DMS79 treated with DMSO at 0.1 percent for 48 hours (cell line): ENCODE measurements at regions not wholly inside any gene's neighbourhood (a gene's known extent, or its start where the extent isn't known, plus 50 kb on each side); places are given as distances from the start of the nearest gene placed in this dataset.

Experiments
- DNase-seq: peaks from one replicate; lab custom pipeline; 2025; lab: John Stamatoyannopoulos, UW

- DNase-seq, result no peak
Measured at GRCh38 chr6:121499666-121500065, 64.2 kb downstream of the GJA1 start.

DNA sequence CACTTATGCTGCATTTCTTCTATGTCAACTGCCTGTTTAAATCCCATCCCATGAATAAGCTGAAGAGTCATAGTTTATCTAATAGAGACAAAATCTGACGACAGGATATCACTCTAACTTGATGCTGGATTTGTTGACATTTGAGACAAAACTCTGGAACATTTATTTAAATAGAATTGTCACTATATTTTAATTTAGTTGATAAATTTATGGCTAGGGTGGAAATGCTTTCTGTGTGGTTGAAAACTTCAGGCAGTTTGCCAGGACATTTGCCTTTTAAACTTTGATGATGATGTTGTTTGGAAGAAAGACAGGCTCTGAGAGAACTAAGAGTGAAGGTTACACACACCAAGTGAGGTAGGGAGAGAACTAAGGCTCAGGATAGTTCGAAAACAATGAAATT lies 68.1 kb downstream of the GJA1 start:
- no peak for DNase-seq

- no peak for DNase-seq
Measured at GRCh38 chr6:121504227-121504626, 68.8 kb downstream of the GJA1 start.

DNA sequence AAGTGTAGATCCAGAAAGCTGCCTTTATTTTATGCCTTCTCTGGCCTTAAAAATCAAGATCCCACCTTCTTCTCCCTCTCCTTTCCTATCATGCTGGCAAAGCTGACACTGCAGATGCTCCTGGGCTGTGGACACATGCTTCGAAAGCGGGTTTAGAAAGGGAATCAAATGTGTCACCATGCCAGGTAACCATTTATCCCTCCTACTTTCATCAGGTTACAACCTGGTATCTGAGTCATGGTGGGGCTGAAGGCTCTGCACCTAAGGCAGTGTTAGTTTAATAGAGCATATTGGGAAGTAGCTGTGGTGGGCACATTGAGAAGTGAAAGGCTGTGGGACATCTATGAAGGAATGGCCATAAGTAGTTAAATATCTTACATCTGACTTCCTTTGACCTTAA lies 69.8 kb downstream of the GJA1 start:
- DNase-seq, result no peak

- DNase-seq, result no peak
Measured at GRCh38 chr6:121506761-121507754, 71.6 kb downstream of the GJA1 start.

DNA sequence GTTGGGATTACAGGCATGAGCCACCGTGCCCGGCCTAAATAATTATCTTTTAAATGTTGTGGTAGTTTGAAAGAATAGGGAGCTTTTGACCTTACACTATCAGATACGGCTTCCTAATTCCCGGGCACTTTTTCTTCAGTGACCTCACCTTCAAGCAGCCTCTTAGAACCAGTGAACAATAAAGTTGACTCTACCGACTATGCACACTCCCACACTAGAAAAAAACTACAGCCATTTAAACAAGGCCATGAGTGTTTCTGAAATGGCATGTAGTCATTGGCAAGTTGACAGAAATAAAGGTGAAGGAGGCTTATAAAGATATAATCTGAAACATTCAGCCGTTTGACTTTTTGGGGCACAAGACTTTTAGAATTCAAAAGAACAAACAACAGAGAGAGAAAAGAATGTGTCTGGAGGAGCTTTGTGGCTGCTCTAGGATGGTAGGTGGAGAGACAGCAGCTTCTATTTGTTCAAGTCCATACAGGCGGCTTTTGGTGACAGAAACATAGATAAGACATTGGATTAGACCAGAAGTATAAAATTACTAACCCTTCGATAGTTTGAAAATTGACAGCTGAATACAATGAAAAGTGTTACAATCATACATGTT lies 75.2 kb downstream of the GJA1 start:
- no peak for DNase-seq

GRCh38 chr6:121515630-121516265 lies 80.3 kb downstream of the GJA1 start:
- DNase-seq, result no peak

DNA sequence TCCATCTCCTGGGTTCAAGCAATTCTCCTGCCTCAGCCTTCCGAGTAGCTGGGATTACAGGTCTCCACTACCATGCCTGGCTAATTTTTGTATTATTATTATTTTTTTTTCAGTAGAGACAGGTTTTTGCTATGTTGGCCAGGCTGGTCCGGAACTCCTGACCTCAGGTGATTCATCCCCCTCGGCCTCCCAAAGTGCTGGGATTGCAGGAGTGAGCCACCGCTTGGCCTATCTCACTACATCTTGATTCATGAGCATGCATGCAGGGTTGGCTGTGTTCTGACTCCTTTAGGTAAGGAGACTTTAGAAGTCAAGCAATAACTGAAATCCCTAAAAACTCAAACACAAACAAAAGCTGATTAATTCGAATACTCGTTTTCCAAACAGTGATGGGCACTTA lies 80.9 kb downstream of the GJA1 start:
- DNase-seq, result no peak

GRCh38 chr6:121520337-121521163 lies 85.1 kb downstream of the GJA1 start:
- no peak for DNase-seq

DNA sequence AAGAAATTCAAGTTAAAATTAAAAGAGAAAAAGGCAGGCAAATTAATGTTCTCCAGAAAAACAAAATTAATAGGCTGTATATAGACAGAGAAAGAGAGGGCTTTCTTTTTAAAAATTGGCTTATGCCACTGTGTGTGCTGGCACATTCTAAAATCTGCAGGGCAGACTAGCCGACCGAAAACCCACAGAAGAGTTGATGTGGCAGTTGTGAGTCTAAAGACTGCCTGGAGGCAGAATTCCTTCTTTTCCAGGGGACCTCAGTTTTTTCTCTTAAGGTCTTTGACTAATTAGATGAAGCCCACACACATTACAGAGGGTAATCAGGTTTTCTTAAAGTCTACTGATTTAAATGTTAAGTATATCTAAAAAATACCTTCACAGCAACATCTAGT lies 85.7 kb downstream of the GJA1 start:
- no peak for DNase-seq

DNA sequence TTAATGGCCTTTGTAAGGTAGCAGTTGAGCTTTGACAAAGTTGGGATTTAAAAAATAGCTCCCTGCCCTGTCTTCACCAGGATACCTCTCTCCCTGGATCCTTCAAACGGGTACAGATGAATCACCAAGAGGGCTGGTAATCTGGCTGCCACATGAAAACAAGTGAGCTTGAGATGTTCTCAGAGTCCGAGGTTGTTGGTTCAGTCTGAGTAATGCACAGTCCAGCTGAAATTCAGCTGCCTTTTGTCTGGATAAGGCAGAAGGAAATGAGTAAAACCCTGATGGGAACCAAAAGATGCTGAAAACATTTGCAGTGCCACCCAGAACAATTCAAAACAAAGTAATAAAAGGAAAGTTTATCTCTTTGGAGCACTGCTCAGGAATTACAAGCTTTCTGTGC lies 86.8 kb downstream of the GJA1 start:
- no peak for DNase-seq

DNA sequence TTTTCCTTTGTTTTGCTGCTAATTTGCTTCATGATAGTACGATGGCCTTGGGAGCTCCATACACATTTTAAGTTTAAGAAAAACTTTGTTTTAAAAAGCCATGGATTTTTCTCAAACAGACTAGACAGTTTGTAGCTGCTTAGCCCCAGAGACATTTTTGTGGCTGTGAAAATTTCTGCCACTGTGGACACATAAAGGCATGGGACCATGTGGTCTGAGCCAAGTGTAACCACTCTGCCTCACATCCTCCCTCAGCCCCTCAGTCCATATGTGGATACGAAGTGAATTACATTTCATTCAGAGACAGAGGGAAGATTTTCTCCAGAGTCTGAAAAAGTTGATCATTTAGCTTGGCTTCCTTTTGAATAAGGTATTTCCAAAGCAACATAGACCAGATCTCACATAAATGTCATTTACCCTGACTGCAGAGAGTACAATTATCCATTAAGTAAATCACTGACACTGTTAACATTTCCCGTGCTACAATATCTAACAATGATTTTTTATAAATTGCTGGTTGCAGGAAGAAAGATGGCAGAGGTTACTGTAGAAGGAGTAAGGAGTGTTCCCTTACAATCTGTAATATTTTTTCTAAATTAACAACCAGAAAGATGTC lies 87.4 kb downstream of the GJA1 start:
- no peak for DNase-seq

DNA sequence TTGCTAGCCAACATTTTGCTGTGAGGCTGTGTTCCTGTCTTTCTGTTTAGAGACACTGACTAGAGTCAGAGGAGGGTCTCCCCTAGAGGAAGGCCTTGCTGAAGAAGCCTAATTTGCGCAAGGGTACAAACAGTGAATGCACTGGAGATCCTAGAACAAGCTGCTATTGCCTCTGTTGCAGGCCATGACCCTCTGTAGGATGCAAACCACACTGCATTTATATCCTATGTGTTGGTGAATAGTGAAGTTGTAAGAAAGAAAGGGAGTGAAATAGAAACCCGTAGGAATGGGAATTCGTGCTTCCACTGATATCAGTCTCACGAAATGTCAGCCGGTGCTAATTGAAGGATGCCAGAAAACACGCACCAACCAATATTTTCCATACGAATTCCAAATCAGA lies 88.2 kb downstream of the GJA1 start:
- DNase-seq, result no peak

DNA sequence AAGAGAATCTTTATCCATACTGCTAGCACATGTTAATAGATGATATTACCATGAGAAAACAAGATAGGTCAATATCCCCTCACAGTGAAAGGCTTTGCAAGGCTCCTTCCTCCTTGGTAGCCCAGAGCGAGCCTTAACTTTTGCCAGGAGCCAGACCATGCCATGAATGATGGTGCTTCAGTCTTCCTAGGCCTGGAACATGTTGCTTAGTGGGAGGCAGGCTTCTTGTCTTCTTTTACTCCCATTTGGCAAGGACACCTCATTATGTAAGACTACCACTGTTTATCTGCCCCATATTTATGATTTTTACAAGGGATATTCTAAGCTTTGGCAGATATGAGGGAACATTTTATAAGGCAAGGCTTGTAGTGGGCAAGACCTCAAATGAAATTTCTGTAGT lies 90.8 kb downstream of the GJA1 start:
- no peak for DNase-seq

DNA sequence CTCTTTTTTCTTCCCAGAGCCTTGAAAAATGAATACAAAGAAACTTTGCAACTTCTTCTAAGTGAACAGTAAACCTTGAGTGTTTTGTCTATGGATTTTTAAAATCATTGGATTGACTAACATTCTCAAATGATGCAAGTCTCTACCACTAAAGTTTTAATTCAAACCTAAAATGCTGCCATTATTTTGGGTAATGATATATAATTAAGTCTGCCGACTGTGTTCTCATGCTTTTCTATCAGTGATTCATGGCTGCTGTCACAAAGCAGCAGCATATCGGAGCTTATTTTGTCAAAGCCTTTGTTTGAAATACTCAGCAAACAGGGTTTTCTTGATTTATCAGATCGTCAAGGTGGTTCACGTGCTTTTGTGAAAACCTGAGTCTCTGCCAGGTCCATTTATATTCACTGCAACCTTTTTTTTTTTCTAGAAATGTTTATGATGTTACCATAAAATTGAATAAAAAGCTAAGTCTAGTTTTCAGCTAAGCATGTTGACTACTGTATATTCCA lies 96.3 kb downstream of the GJA1 start:
- DNase-seq, result no peak

GRCh38 chr6:121533321-121533841 lies 97.9 kb downstream of the GJA1 start:
- no peak for DNase-seq

DNA sequence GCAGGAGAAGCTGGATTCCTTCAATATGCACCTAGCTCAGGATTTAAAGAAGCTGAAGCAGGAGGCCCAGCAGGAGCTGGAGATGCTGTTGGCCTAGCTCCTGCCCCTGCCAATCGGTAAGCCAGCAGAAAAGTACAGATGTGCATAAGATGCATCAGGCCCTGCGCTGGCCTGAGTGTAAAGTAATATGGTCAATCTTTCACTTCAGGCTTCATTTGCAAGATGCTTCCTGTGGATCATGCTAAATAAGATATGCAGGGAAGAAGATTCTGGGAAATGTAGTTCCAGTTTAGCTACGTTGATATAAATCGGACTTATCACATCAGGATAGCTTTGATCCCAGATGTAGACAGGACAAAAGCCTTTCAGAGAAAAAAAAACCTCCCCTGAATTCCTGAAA lies 100.3 kb downstream of the GJA1 start:
- no peak for DNase-seq

GRCh38 chr6:121536345-121536744 lies 100.9 kb downstream of the GJA1 start:
- no peak for DNase-seq

DNA sequence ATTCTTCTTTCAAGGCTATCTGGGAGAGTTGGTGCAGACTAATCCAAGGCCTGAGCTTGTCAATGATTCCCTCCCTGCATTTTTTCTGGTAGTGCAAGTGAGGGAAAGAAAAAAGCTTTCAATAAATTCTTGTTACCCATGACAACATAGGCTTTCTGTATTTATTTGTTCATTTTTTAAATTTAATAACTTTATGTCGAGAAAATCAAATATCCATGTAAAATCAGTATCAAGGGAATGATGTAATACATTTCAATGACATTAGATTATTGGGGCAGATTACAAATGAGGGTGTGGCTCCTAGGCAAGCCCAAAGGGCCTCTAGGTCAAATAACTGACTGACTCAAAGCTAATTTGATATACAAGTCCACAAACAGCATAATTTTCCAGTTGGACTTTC lies 104.0 kb downstream of the GJA1 start:
- no peak for DNase-seq

DNA sequence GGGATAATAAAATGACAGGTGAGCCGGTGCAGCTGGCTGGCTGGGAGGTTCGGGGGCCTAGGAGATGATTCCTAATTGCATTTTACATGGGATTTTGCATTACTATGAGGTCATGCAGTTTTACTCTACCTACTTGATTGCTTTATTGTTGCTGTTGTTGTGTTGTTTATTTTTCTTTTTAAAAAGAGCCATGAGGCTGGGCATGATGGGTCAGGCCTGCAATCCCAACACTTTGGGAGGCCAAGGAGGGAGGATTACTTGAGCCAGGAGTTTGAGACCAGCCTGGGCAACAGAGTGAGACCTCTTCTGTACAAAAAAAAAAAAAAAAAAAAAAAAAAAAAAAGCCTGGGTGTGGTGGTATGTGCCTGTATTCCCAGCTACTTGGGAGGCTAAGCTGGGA lies 104.8 kb downstream of the GJA1 start:
- no peak for DNase-seq

GRCh38 chr6:121544691-121545090 lies 109.2 kb downstream of the GJA1 start:
- DNase-seq, result no peak
